H9 (cell line): ENCODE measurements at regions not wholly inside any gene's neighbourhood (a gene's known extent, or its start where the extent isn't known, plus 50 kb on each side); places are given as distances from the start of the nearest gene placed in this dataset.

Experiments
- DNase-seq: peaks from one replicate; pipeline ENCODE4 v3.0.0-alpha.2; 2017
- H2AFZ ChIP-seq: one replicate; pipeline ENCODE4 v1.6.1; 2013; ENCODE audit warnings: mild to moderate bottlenecking, low read length, control low read depth, moderate library complexity
- H2AK5ac ChIP-seq: 2 replicates; pipeline ENCODE4 v1.6.1; 2013; ENCODE audit warnings: low read length, control low read depth, mixed read lengths; ENCODE audit not compliant: insufficient read length
- H2BK120ac ChIP-seq: one replicate; pipeline ENCODE4 v1.6.1; 2013; ENCODE audit warnings: low read depth, mild to moderate bottlenecking, low read length, control low read depth, inconsistent platforms; ENCODE audit not compliant: poor library complexity, severe bottlenecking
- H2BK12ac ChIP-seq: 2 replicates; pipeline ENCODE4 v1.6.1; 2013; ENCODE audit warnings: low read length, control low read depth, mixed read lengths, low read depth; ENCODE audit not compliant: insufficient read length
- H2BK15ac ChIP-seq: 2 replicates; pipeline ENCODE4 v1.6.1; 2013; ENCODE audit warnings: low read depth, low read length, control low read depth
- H2BK20ac ChIP-seq: one replicate; pipeline ENCODE4 v1.6.1; 2013; ENCODE audit warnings: low read depth, mild to moderate bottlenecking, low read length, control low read depth, inconsistent platforms; ENCODE audit not compliant: poor library complexity, severe bottlenecking
- H2BK5ac ChIP-seq: 2 replicates; pipeline ENCODE4 v1.6.1; 2013; ENCODE audit warnings: low read length, control low read depth, mixed read lengths; ENCODE audit not compliant: insufficient read length
- H3K14ac ChIP-seq: 2 replicates; pipeline ENCODE4 v1.6.1; 2013; ENCODE audit warnings: low read length, control low read depth; ENCODE audit not compliant: insufficient read depth
- H3K18ac ChIP-seq: 2 replicates; pipeline ENCODE4 v1.6.1; 2013; ENCODE audit warnings: low read depth, mild to moderate bottlenecking, mixed read lengths, low read length, control low read depth; ENCODE audit not compliant: insufficient read length
- H3K23ac ChIP-seq: 2 replicates; pipeline ENCODE4 v1.6.1; 2013; ENCODE audit warnings: low read length, control low read depth, mixed read lengths, low read depth; ENCODE audit not compliant: insufficient read length
- H3K23me2 ChIP-seq: 2 replicates; pipeline ENCODE4 v1.6.1; 2013; ENCODE audit warnings: low read depth, mild to moderate bottlenecking, mixed read lengths, low read length, control low read depth; ENCODE audit not compliant: insufficient read length, poor library complexity, severe bottlenecking
- H3K27ac ChIP-seq: 2 replicates; pipeline ENCODE4 v1.5.1; 2013; ENCODE audit warnings: low read length, control low read depth, mixed read lengths, low read depth; ENCODE audit not compliant: insufficient read length
- H3K27me3 ChIP-seq: 2 replicates; pipeline ENCODE4 v1.6.1; 2013; ENCODE audit warnings: low read length, control low read depth, inconsistent platforms; ENCODE audit not compliant: insufficient read depth
- H3K4ac ChIP-seq: 2 replicates; pipeline ENCODE4 v1.6.1; 2013; ENCODE audit warnings: low read depth, mild to moderate bottlenecking, control low read depth, inconsistent platforms, low read length, moderate library complexity
- H3K4me1 ChIP-seq: 2 replicates; pipeline ENCODE4 v1.6.1; 2013; ENCODE audit warnings: low read length, control low read depth, inconsistent platforms; ENCODE audit not compliant: insufficient read depth
- H3K4me2 ChIP-seq: 2 replicates; pipeline ENCODE4 v1.6.1; 2013; ENCODE audit warnings: low read length, control low read depth, mixed read lengths; ENCODE audit not compliant: insufficient read length, insufficient read depth
- H3K56ac ChIP-seq: 2 replicates; pipeline ENCODE4 v1.6.1; 2013; ENCODE audit warnings: low read depth, mild to moderate bottlenecking, mixed read lengths, low read length, control low read depth; ENCODE audit not compliant: insufficient read length
- H3K79me1 ChIP-seq: 2 replicates; pipeline ENCODE4 v1.6.1; 2013; ENCODE audit warnings: low read depth, mild to moderate bottlenecking, moderate library complexity, low read length, control low read depth, inconsistent platforms; ENCODE audit not compliant: insufficient read depth, poor library complexity, severe bottlenecking
- H3K79me2 ChIP-seq: 2 replicates; pipeline ENCODE4 v1.6.1; 2013; ENCODE audit warnings: low read length, control low read depth, inconsistent platforms; ENCODE audit not compliant: insufficient read depth
- H3K9ac ChIP-seq: 2 replicates; pipeline ENCODE4 v1.6.1; 2013; ENCODE audit warnings: low read length, control low read depth, mixed read lengths; ENCODE audit not compliant: insufficient read length; ENCODE audit errors: extremely low read depth
- H3K9me3 ChIP-seq: one replicate; pipeline ENCODE4 v1.6.1; 2013; ENCODE audit warnings: low read depth, low read length, inconsistent platforms; ENCODE audit not compliant: control insufficient read depth
- H3T11ph ChIP-seq: one replicate; pipeline ENCODE4 v1.6.1; 2013; ENCODE audit warnings: mild to moderate bottlenecking, low read length, control low read depth, inconsistent platforms
- H4K20me1 ChIP-seq: one replicate; pipeline ENCODE4 v1.6.1; 2013; ENCODE audit not compliant: control insufficient read depth, insufficient read length, insufficient read depth
- H4K5ac ChIP-seq: 2 replicates; pipeline ENCODE4 v1.6.1; 2013; ENCODE audit warnings: low read depth, mild to moderate bottlenecking, mixed read lengths, low read length, control low read depth; ENCODE audit not compliant: insufficient read length
- H4K8ac ChIP-seq: replicated peaks from 2 replicates; pipeline ENCODE4 v1.6.1; 2013; ENCODE audit warnings: low read length, control low read depth, mixed read lengths, low read depth; ENCODE audit not compliant: insufficient read length
- H4K91ac ChIP-seq: 2 replicates; pipeline ENCODE4 v1.6.1; 2013; ENCODE audit warnings: low read depth, mild to moderate bottlenecking, moderate library complexity, mixed read lengths, low read length, control low read depth; ENCODE audit not compliant: insufficient read length
- H3K27ac Mint-ChIP-seq, 3 experiments: 2 replicates in 2 of 3; 3 replicates in 1 of 3; pipeline ENCODE4 v1.8.0; 2020 to 2021; ENCODE audit warnings: mixed read lengths in 3 of 3, mild to moderate bottlenecking in 1 of 3, moderate library complexity in 1 of 3
- H3K27me3 Mint-ChIP-seq: 2 replicates; pipeline ENCODE4 v1.8.0; 2021; ENCODE audit warnings: low read depth, mild to moderate bottlenecking, moderate library complexity, mixed read lengths
- H3K36me3 Mint-ChIP-seq, 3 experiments: 2 replicates in 2 of 3; 3 replicates in 1 of 3; pipeline ENCODE4 v1.8.0; 2020 to 2021; ENCODE audit warnings: low read depth in 3 of 3, mixed read lengths in 3 of 3; ENCODE audit not compliant: insufficient read depth in 1 of 3
- H3K4me1 Mint-ChIP-seq, 2 experiments: 2 replicates each; pipeline ENCODE4 v1.8.0; 2020; ENCODE audit warnings: mixed read lengths in 2 of 2
- H3K4me3 Mint-ChIP-seq, 2 experiments: 2 replicates in 1 of 2; 3 replicates in 1 of 2; pipeline ENCODE4 v1.8.0; 2020 to 2021; ENCODE audit warnings: mild to moderate bottlenecking in 2 of 2, mixed read lengths in 2 of 2, moderate library complexity in 1 of 2
- H3K9me3 Mint-ChIP-seq, 2 experiments: 2 replicates in 1 of 2; 3 replicates in 1 of 2; pipeline ENCODE4 v1.8.0; 2020; ENCODE audit warnings: mild to moderate bottlenecking in 2 of 2, mixed read lengths in 2 of 2, moderate library complexity in 1 of 2
- WGBS: extraction: QIAGEN DNeasy Blood & Tissue Kit; methylation state at CpG from one replicate; pipeline ENCODE4 v1.1.7; 2013; ENCODE audit warnings: missing lambda C conversion rate, low lambda C conversion rate, mixed read lengths; ENCODE audit not compliant: insufficient read length; ENCODE audit errors: extremely low coverage; 5-methylcytosine and 5-hydroxymethylcytosine counted together
- TF ChIP-seq, protein P1 (sequence below): fragments of 200-600 bp; sonication (generic); conservative IDR thresholded peaks from 3 replicates; pipeline ENCODE4 v1.8.0; 2021; ENCODE audit warnings: antibody characterized with exemption, mild to moderate bottlenecking

DNA sequence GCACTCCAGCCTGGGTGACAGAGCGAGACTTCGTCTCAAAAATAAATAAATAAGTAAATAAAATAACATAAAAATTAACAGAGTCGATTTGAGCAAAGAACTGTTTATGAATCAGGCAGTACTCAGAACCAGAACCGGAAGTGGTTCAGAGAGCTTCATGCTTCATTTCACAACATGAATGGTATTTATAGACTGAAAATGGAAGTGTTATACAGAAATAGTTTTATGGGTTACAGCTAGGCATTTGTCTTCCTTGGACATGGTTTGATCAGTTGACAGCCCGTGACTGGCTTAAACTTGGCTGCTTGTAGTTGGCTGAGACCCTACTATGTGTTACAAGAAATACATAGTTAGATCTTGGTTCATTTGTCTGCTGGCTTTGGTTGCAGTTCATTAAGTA, 216.0 kb upstream of the MCTP2 start:
- TF ChIP-seq, protein P1, sequence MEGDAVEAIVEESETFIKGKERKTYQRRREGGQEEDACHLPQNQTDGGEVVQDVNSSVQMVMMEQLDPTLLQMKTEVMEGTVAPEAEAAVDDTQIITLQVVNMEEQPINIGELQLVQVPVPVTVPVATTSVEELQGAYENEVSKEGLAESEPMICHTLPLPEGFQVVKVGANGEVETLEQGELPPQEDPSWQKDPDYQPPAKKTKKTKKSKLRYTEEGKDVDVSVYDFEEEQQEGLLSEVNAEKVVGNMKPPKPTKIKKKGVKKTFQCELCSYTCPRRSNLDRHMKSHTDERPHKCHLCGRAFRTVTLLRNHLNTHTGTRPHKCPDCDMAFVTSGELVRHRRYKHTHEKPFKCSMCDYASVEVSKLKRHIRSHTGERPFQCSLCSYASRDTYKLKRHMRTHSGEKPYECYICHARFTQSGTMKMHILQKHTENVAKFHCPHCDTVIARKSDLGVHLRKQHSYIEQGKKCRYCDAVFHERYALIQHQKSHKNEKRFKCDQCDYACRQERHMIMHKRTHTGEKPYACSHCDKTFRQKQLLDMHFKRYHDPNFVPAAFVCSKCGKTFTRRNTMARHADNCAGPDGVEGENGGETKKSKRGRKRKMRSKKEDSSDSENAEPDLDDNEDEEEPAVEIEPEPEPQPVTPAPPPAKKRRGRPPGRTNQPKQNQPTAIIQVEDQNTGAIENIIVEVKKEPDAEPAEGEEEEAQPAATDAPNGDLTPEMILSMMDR = no peak
- Histone ChIP-seq H3K23ac (no peak overlapping the region), H2BK120ac (no peak overlapping the region), H4K5ac (no peak overlapping the region), H3K23me2 (no peaks in the 10 kb centered on the region), H3K79me1 (no peaks in the 10 kb centered on the region), H4K20me1 (no peaks in the 10 kb centered on the region), H3T11ph (no peak overlapping the region), H3K18ac (no peak overlapping the region), H3K79me2 (no peaks in the 10 kb centered on the region), H3K27ac (no peak overlapping the region), H3K4ac (no peak overlapping the region), H3K4me1 (no peaks in the 10 kb centered on the region), H4K91ac (no peak overlapping the region), H2AK5ac (no peak overlapping the region), H2BK15ac (no peak overlapping the region), H2BK12ac (no peak overlapping the region), H3K27me3 (no peaks in the 10 kb centered on the region), H3K9me3 (no peaks in the 10 kb centered on the region), H3K14ac (no peak overlapping the region), H3K56ac (no peak overlapping the region), H4K8ac (no peak overlapping the region), H2BK5ac (no peak overlapping the region), H3K9ac (no peak overlapping the region), H2AFZ (no peak overlapping the region), H2BK20ac (no peak overlapping the region), H3K4me2 (no peak overlapping the region)
- peaks cover 0 to 3% of the 10 kb centered on the region in 2 experiments; a peak in 2 of 5 replicates for H3K9me3 Mint-ChIP-seq
- peak overlapping the region in 1 of 3 experiments; percentile 31; a peak in 1 of 7 replicates for H3K27ac Mint-ChIP-seq
- no CpG with 5 or more reads among the region's 5 CpGs for WGBS
- no peaks in the 10 kb centered on the region for H3K27me3 Mint-ChIP-seq
- H3K4me3 Mint-ChIP-seq = no peak overlapping the region
- peaks cover 16 to 23% of the 10 kb centered on the region in 2 experiments for H3K4me1 Mint-ChIP-seq
- H3K36me3 Mint-ChIP-seq = peaks cover 0 to 3% (median 0%) of the 10 kb centered on the region in 3 experiments; a peak in 2 of 7 replicates
- DNase-seq = no peak
